Right lobe of liver (tissue), 4 donors: ENCODE measurements at regions not wholly inside any gene's neighbourhood (a gene's known extent, or its start where the extent isn't known, plus 50 kb on each side); places are given as distances from the start of the nearest gene placed in this dataset.

Experiments used
- CTCF ChIP-seq, 4 donors: fragments of 200-600 bp in 3 of 4; fragments of 450-650 bp in 1 of 4; IDR thresholded peaks; one replicate each; pipeline versions ENCODE4 v1.5.1 to v1.8.0; 2016 to 2022; ENCODE audit warnings: antibody characterized with exemption in 4 of 4, mild to moderate bottlenecking in 2 of 4
- POLR2A ChIP-seq: fragments of 450-650 bp; IDR thresholded peaks from one replicate; pipeline ENCODE4 v1.6.1; 2017; ENCODE audit warnings: antibody characterized with exemption, mild to moderate bottlenecking
- donor health status: DM: no; HTN: no; CAD: no.
- donor health status: DM: no; HTN: no; CAD: no.
- donor health status: DM: no; HTN: yes; CAD: no.

DNA sequence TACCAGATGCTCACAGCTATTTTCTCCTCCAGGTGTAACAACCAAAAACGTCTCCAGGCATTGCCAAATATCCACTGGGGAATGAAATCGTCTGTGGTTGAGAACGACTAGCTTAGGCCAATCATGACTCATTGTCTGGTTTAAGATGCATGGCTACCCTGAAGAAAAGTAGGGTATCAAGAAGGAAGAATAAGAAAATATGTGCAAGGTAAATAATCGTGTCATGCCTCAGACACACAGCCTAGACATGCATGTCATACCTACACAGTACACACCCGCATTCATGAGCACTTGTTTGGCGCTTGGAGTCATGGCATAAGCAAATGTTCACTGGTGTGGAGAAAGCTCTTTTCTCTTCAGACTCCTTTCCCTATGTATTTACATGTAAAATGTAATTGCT lies 745.7 kb downstream of the MAFB start:
- TF ChIP-seq CTCF (IDR thresholded peaks at IDR 0.05) = no peak
- no peak for TF ChIP-seq POLR2A
